Stimulated activated naive CD8-positive, alpha-beta T cell treated with anti-CD3 and anti-CD28 coated beads, Interleukin-15, Interleukin-2, amounts not matched to agents 100 U/mL and 50 U/mL, for 24 hours (primary cell): ENCODE measurements at regions not wholly inside any gene's neighbourhood (a gene's known extent, or its start where the extent isn't known, plus 50 kb on each side); places are given as distances from the start of the nearest gene placed in this dataset.
"Not testable (repeated sequence)": the region's sequence is repeated elsewhere in the genome, so short reads cannot be mapped to it uniquely, and the experiment has no call there.

Source experiments
- ATAC-seq: fragments of 150-1000 bp; cut with Tn5 transposase; one replicate; pipeline ENCODE4 v1.10.0; 2021
- DNase-seq: peaks from one replicate; pipeline ENCODE4 v3.0.0; 2021

DNA sequence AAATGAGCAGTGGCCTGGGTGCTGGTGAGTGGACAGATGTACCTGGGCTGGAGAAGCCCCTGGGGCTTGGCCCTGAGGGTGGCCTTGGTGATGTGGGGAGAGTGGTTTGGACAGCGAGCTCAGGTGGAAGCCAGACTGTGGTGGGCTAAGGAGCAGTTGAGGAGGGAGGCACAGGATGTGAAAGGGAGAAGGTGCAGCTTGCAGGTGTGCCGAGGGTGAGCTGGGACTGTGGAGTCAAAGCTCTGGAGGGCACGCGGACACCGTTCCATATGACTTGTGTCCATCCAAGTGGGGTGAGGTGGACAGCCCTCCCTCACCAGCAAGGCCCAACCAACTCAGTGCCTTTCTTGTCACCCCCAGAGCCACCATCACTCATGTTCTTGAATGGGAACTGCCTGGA, 170.8 kb upstream of the ZNF267 start:
- ATAC-seq (no peak), DNase-seq (no peak)

DNA sequence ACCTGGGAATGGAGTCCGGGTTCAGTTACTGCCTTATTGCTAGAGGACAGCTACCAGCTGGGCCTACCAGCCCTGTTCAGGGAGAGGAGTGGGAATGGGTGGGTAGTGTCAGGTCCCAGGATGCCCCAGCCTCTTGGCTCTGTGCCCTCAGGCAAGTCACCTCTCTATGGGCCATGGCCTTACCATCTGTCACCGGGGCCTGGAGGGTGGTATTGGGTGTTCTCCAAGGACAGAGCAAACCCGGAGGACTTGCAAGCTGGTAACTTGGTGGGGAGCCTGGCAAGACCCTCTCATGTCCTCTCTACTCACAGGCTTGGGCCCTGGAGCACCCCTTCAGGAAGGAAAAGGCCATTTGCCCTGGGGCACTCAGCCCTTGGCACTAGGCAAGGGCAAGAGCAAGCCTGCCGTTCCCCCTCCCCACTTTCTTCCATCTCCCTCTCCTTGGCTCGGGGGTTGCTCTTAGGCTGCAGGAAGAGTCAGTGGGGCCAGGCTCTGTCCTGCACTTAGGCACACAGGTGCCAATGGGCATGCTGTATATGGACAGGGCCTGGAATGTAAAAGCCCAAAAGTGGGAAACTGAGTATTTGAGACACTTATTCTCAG, 170.0 kb upstream of the ZNF267 start:
- DNase-seq (no peak), ATAC-seq (no peak)

DNA sequence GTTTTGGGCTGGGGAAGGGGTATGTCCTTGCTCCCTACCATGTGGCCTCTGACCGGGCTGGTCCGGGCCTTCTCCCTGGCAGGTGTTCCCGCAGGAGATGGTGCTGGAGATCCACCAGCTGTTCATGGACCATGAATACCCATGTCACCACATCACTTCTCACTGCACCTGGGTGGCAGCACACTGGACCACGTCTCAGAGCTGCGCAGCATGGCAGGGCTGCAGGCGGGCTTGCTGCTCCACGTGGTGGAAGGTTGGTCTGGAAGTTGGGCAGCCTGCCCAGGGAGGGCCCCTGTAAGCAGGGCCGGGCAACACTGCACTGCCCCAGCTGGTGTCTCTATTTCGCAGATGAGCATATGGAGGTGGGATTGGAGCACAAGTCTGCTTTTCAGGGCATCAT, 169.5 kb upstream of the ZNF267 start:
- DNase-seq: no peak
- ATAC-seq: no peak

DNA sequence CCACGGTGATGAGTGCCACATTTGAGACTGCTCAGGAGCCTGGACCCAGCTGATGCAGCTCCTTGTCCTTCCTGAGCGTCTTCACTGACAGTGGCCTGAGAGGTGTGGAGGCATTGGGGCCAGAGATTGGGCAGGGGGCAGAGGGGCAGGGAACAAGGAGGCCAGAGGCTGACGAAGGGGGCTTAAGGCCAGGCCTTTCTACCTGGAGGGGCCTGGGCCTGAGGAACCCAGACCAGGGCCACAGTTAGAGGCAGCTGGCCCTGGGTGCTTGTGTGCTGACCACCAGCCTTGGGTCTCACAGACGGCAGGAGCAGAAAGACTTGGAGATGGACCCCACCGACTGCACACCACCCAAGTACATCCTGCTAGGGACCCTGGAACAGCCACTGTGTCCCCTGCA, 168.2 kb upstream of the ZNF267 start:
- ATAC-seq (no peak), DNase-seq (no peak)

DNA sequence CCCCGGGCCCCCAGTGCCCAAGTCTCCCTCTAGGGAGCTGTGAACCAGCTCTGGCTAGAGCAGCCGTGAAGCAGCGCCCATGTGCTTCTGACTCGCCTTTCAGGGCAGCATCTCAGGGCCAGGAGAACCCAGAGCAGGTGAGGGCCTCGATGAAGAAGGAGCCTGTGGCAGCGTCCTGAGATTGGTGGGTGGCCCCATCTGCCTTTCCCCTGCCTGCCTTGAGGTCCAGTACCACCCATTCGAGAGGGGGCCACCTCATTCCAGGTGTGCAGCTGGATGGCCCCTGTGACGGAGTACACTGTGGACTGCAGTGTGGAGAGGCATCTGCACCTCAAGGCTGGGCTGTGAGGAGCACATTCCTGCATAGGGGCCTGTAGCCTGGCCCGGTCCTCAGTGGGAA, 167.3 kb upstream of the ZNF267 start:
- ATAC-seq (no peak), DNase-seq (no peak)

DNA sequence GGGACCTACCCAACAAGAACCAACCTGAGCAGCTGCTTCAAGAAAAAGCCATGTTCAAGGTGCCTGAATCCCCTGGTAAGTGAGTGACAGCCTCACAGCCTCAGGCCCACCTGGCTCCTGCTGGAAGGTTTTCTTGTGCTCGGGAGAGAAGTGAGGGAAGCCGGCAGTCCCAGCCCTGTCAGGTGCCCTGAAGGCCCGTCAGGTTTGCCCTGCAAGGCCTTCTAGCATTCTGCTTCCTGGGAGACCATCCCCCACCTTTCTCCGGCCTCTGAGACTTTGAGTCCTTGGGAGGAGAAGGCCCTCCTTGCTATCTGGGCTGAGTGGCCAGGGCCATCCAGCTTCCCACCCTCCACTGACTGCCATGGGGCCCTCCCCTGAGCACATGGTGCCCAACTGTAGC, 166.7 kb upstream of the ZNF267 start:
- DNase-seq (no peak), ATAC-seq (no peak)

DNA sequence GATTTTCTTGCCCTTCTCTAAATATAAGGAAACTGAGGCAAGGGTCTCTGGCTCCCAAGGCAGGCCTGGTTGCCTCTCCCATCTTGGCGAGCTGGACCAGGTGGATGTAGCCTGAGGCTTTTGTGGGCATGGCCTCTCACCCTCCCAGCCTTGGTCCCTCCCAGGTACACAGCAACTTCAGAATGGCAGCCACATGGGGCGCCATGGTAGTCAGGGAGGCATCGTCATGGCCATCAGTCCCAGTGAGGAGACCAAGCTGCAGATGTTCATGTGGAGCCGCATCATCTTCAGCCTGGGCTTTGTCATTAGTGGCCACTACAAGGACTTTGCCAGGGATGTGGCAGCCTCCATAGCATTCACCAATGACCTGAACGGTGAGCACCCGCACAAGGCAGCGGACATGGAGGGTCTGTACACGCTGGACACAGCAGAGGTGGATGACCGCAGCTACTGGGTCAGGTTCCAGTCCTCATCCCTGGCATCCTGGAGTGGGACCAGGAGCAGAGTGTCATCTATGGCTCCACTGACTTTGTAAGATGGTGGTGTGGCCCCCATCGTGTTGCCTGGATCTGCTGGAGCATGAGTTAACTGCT, 165.8 kb upstream of the ZNF267 start:
- no peak for DNase-seq
- no peak for ATAC-seq

DNA sequence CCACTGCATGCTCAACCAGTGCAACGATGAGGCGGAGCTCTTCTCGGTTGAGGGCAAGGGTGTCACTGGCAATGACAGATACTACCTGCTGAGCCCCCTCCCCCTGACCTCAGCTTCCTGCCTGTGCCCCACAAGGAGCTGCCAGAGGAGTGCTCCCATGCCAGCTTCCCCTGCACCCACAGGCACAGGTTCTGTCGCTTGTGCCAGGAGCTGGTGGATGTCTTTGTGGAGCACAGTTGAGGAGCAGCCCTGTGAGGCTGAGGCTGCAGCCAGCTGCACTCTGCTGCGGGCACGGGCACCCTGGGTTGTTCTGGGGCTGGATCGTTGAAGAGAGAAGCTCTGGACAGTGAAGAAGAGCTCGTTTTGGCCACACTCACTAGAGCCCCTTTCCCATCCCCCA, 165.3 kb upstream of the ZNF267 start:
- no peak for ATAC-seq

DNA sequence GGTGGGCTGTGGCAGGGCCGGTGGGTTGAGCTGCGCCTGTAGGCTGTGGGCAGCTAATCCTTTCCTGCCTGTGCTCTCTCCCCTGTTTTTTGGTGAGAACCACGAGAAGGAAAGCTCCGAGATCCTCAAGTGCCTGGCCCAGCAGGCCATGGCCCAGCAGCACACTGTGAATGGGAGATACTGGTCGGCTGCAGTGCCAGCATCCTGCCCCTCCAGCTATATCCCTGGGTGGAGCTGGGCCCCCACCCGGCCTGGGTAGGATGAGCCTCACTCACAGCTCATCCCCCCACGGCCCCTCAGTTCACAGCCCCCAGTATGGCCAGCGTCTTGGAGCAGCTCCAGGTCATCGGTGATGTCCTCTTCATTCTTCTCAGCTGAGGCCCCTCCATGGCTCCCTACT, 164.4 kb upstream of the ZNF267 start:
- no peak for DNase-seq
- no peak for ATAC-seq

More for the DNA sequence above, 165.3 kb upstream of the ZNF267 start:
- DNase-seq: no peak

DNA sequence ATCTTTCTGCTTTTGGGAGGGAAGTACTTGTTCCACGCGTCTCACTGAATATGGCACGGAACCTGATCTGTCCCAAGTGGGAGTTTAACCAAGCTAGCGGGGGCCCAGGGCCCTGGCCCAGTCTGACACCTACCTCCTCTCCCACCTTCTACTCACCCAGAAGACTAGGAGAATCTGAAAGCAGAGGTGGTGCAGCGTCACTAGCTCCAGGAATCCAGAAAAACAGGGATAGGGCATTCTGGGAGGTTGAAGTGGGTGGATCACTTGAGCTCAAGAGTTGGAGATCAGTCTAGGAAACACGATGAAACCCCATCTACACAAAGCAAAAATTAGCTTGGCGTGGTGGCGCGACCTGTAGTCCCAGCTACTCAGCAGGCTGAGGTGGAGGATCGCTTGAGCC, 163.5 kb upstream of the ZNF267 start:
- DNase-seq (no peak), ATAC-seq (no peak)

DNA sequence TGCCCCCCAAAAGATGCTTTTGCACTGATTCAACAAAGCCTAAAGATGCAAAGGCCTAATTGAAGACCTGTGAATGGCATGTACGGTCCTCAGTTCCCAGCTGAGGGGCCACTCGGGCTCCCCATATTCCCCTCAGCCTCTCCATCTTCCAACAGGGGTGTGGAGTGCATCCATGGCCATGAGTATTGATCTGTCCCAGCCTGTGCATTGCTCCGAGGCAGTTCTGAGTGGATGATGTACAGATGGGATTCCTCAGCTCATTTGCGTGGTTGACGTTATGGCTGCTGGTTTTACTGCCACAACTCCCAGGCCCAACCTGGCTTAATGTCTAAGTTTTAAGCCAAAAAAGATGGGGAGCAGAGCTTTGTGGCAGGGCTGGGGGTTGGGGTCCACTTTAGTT, 162.7 kb upstream of the ZNF267 start:
- ATAC-seq (no peak), DNase-seq (no peak)

DNA sequence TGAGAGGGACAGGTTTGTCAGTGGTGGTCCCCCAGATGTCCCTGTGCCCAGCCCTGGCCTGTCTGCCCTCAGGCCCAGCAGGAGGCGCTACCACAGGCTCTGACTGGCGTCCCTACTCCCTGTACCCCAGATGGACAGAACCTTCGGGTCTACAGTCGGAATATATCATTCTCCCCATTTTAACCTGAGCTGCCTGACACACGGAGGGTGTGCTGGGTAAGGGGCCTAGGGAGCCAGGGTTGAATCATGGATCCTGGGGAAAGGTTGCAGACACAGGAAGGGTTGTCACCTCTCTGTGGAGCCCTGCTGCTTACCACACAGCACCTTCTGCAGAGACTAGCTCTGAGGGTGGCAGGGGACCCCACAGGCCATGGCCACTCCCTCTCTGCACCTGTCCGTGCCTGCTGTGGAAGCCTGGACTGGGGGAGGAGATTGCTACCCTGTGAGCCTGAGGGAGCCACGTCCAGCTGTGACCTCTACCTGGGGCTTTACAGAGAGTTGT, 162.2 kb upstream of the ZNF267 start:
- DNase-seq: no peak
- ATAC-seq: no peak

DNA sequence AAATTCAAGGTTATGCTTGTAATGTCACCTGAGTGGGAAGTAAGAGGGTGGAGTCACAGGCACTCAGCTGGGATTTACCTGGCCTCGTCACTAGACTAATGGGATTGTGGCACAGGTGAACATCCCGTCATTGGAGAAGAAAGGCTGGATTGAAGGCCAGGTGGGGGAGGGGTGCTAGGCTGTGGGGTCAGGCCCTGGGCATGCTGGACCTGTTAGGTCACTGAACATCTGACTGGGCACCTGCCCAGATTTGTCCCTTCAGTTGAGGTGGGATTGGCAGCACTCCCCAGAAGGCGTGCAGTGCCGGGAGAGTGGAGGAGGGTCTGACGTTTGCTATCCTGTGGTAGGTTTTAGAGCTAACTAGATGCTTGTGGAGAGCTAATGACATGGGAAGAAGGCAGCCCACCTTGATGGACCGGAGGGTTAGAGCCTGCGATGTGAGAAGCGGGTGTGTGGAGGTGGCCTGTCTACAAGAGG, 161.5 kb upstream of the ZNF267 start:
- no peak for ATAC-seq

DNA sequence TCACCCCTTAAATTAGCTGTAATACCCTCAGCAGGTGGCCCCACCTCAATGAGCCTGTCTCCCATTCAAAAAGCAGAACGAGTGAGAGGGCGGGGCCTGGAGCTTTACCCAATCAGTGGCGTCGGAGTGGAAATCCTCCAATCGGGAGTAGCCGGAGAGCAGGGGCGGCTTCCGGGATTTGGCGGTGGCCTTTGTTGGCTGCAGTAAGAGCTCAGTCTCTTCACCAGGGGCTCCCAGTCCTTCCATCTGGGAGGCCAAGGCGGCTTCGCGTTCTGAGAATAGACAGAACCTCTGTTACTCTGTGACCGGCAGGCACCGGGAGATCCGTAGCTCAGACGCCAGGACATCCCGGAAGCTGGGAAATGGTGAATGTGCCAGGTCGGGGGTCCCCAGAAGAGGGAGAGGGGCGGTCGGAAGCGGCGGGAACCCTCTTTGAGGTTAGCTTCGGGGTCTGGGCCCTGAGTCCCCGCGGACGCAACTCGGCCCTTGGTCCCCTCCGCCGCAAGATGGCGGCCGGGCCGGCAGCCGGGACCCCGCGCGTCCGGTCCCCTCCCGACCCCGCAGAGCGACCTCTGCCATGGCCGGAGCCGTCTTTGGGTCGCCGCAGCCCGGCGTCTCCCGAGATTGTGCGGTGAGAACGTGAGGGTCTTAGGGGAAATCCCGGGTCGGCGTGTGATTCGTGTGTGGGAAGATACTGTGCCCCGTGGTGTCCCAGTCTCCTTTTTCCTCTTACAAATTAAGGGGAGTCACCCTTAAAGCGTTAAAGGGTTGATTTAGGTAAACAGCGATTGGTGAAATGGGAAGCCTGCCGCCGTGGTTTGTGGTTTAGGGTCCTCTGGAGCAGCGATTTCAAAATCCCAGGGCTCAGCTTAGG, 160.3 kb upstream of the ZNF267 start:
- DNase-seq (peak; percentile 90), ATAC-seq (peak; percentile 91)

More for the DNA sequence above, 161.5 kb upstream of the ZNF267 start:
- no peak for DNase-seq

DNA sequence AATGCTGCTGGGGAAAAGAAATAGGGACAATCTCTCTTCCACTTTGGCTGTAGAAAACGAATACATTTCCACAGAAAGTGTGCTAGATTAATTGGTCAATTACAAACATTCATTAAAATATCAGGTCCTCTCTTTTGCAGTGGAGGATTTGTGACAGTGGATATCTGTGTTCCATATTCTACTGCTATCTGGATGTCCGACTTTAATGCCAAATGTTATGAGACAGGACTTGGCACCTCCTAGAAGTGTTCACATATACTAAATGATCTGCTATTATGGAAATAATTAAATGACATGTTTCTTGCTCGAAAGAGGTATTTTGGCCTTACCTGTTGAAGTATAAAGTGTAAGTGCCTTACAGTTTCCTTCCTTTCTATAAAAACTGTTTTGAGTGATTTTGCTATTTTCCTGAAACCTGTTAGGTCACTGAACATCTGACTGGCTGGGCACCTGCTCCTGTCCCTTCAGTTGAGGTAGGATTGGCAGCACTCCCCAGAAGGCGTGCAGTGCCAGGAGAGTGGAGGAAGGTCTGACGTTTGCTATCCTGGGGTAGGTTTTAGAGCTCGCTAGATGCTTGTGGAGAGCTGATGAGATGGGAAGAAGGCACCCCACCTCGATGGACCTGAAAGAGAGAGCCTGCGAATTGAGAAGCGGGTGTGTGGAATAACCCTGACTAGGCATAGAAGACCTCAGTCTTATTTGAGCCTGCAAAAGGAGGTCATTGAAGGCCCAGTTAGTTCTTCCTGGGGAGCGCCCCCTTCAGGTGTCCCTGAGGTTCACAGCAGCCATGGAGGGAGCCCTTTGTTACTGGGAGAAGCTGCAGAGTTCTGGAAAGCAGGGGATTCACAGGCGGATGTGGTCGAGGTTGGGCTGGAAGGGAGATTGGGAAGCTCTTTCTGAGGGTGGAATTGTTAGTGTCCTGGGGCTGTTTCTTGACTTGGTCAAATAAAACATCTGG, 159.4 kb upstream of the ZNF267 start:
- DNase-seq (no peak), ATAC-seq (no peak)

DNA sequence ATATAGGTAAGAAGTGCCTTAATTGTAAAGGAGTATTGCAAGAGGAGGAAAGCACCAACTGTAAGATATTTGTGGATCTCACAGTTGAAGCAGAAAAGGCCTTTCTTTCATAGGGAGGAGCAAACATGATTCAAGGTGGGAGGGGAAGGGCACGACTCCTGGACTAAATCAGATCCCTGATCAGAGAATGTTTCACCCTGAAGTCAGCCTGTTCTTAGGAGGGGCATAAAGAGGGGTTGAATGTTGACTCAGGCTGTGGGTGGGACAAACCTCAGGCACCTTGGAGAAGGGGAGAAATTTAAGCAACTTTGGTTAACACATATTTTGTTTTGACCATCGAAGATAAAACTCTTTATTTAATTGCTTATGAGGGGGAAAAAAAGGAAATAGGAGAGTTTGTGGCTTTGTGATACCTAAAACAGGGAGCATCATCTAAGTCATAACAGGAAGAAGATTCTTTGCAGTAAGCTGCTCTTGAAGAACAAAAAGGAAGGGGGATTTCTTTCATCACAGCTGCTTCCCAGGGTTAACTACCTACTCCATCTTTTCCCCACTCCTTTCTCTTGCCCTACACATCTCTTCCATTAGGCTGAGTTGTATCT, 158.6 kb upstream of the ZNF267 start:
- peak; percentile 57 for ATAC-seq
- no peak for DNase-seq

DNA sequence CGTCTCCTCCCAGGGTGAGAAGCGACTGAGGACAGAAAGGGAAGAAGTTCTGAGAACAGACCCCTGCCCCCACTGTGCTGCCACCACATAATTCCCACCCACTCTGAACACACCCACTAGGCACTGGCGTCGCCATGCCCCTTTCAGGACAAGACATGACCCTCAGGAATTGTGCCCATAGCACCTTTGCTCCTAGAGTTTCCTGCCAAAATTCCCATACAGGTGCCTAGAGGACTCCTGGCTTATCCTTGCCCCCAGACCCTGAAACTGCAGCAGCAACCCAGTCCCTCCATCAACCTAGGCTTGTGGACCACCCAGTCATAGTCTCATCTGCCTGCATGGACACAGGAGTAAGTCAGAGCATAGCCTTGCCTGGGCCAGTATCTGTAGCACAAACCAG, 157.7 kb upstream of the ZNF267 start:
- DNase-seq (no peak), ATAC-seq (no peak)

DNA sequence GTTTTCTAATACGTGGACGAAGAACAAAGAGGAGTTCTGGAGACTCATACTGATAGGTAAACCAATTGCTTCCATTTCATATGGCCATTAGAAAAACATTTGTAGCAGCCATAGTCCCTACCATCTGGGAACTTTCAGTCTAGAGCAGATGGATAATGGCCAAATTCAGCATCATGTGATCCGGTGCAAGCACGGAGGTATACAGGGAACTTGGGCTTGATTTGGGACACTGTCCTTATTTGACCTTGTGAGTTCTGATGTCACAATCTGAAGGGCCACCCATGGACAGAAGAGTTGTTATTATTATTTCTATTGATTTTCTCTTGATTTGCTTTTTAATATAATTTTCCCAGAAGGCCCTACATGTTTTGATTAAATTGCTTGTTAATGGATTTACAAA, 154.6 kb upstream of the ZNF267 start:
- ATAC-seq: no peak
- DNase-seq: no peak

DNA sequence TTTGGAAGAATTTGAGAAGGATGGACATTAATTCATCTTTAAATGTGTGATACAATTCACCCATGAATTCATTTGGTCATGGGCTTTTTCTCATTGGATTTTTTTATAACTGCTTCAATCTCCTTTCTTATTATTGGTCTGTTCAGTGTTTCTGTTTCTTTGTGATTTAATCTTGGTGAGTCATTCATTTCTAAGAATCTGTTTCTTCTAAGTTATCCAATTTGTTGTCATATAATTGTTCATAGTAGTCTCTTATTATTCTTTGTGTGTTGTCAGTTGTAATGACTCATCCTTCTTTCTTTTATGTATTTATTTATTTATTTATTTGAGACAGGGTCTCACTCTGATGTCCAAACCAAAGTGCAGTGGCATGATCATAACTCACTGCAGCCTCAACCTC, 146.1 kb upstream of the ZNF267 start:
- ATAC-seq: no peak
- no peak for DNase-seq

DNA sequence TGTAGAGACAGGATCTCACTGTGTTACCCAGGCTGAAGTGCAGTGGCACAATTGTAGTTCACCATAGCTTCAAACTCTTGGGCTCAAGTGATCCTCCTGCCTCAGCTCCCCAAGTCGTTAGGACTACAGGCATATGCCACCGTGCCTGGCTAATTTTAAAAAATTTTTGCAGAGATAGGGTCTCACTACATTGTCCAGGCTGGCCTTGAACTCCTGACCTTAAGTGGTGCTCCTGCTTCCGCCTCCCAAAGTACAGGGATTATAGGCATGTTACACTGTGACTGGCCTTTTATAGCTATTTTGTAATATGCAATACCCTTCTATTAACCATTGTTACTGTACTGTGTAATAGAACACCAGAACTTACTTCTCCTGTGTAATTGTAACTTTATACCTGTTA, 139.3 kb upstream of the ZNF267 start:
- no peak for ATAC-seq
- DNase-seq: no peak

DNA sequence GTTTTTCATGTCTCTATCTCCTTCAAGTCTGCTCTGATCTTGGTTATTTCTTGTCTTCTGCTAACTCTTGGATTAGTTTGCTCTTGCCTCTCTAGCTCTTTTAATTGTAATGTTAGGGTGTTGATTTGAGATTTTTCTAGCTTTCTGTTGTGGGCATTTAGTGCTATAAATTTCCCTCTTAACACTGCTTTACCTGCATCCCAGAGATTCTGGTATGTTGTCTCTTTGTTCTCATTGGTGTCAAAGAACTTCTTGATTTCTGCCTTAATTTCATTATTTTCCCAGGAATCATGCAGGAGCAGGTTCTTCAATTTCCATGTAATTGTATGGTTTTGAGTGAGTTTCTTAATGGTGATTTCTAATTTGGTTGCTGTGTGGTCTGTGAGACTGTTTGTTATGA, 128.5 kb upstream of the ZNF267 start:
- not testable (repeated sequence) for ATAC-seq, DNase-seq

DNA sequence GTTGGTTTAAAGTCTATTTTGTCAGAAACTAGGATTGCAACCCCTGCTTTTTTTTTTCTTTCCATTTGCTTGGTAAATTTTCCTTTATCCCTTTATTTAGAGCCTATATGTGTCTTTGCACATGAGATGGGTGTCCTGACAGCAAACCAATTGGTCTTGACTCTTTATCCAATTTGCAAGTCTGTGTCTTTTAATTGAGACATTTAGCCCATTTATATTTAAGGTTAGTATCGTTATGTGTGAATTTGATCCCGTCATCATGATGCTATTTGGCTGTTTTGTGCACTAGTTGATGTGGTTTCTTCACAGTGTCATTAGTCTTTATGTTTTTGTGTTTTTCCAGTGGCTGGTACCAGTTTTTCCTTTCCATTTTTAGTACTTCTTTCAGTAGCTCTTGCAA, 127.7 kb upstream of the ZNF267 start:
- no peak for DNase-seq
- no peak for ATAC-seq
